ENCODE measurements at regions not wholly inside any gene's neighbourhood (a gene's known extent, or its start where the extent isn't known, plus 50 kb on each side); places are given as distances from the start of the nearest gene placed in this dataset.
"Not testable (repeated sequence)": the region's sequence is repeated elsewhere in the genome, so short reads cannot be mapped to it uniquely, and the experiment has no call there.

GRCh38 chr4:116197317-116197809, 888.0 kb downstream of the TRAM1L1 start:
- no peaks in the 10 kb centered on the region for H3K27me3 ChIP-seq (ENCODE audit: control insufficient read depth in 3 of 3, insufficient read depth in 3 of 3, low read depth in 1 of 3, low read length in 3 of 3)
- no peak overlapping the region for H3K4me2 ChIP-seq (ENCODE audit: insufficient read depth, low read length, poor library complexity, severe bottlenecking)
- H3K9me3 ChIP-seq (replicated peaks in 1 of 2; ENCODE audit: control insufficient read depth in 2 of 2, insufficient read depth in 1 of 2, low read depth in 1 of 2, low read length in 2 of 2) = no peaks in the 10 kb centered on the region
- no peak overlapping the region for H3K18ac ChIP-seq (ENCODE audit: low read length)
- no peak overlapping the region for H3K27ac ChIP-seq (replicated peaks; ENCODE audit: low read length)
- H2BK5ac ChIP-seq (ENCODE audit: low read length) = no peak overlapping the region
- H3K4me3 ChIP-seq (ENCODE audit: low read length in 2 of 2) = no peak overlapping the region
- no peak overlapping the region for H4K91ac ChIP-seq (ENCODE audit: low read depth, low read length, poor library complexity)
- H4K8ac ChIP-seq (ENCODE audit: low read depth, low read length) = no peak overlapping the region
- H3K23ac ChIP-seq (ENCODE audit: low read depth, low read length, poor library complexity) = no peak overlapping the region
- no peak overlapping the region for H3K14ac ChIP-seq (ENCODE audit: low read length)
- no peaks in the 10 kb centered on the region for H3K79me1 ChIP-seq (ENCODE audit: low read depth, low read length)
- no peak overlapping the region for H2BK12ac ChIP-seq (ENCODE audit: low read length)
- no CpG with 5 or more reads among the region's 3 CpGs for WGBS, 2 donors (ENCODE audit: extremely low coverage in 2 of 2, insufficient read length in 2 of 2, insufficient replicate concordance in 1 of 2)
- H2BK15ac ChIP-seq (ENCODE audit: low read length) = no peak overlapping the region
- H3K36me3 ChIP-seq (replicated peaks in 1 of 2; ENCODE audit: control insufficient read depth in 2 of 2, insufficient read depth in 2 of 2, low read length in 2 of 2) = no peaks in the 10 kb centered on the region
- no peak overlapping the region for H2AFZ ChIP-seq (ENCODE audit: low read length)
- H3K4me1 ChIP-seq (ENCODE audit: control insufficient read depth in 2 of 2, insufficient read depth in 1 of 2, low read depth in 1 of 2, low read length in 2 of 2) = no peaks in the 10 kb centered on the region
- H3K9ac ChIP-seq (ENCODE audit: low read depth, low read length, poor library complexity) = no peak overlapping the region
- H2AK5ac ChIP-seq (ENCODE audit: low read depth, low read length) = no peak overlapping the region
- no peak overlapping the region for H3K4ac ChIP-seq (ENCODE audit: low read length)
- H2BK120ac ChIP-seq (ENCODE audit: low read depth, low read length) = no peak overlapping the region
- no peak for DNase-seq (ENCODE audit: low spot score)

DNA sequence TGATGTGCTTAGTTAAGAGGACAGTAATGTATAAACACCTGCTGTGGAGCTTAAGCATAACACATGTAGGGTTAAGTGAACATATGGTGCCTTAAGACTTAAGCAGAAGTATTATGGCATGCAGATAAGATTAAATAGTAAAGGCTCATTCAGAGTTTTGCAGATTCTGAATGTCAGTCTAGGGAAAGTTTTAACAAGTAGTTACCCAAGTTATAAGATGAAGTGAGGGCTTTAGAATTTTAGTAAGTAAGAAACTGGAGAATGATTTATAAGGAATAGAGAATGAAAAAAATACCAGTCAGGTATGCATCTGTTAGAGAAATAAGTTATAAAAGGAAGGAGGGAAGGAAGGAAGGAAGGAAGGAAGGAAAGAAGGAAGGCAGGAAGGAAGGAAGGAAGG, 902.1 kb downstream of the TRAM1L1 start:
- Histone ChIP-seq H3K27ac (replicated peaks; ENCODE audit: low read length) (no peak overlapping the region), H3K4ac (ENCODE audit: low read length) (no peak overlapping the region), H3K36me3 (replicated peaks in 1 of 2; ENCODE audit: control insufficient read depth in 2 of 2, insufficient read depth in 2 of 2, low read length in 2 of 2) (no peaks in the 10 kb centered on the region), H3K9ac (ENCODE audit: low read depth, low read length, poor library complexity) (no peak overlapping the region), H2BK12ac (ENCODE audit: low read length) (no peak overlapping the region), H3K27me3 (ENCODE audit: control insufficient read depth in 3 of 3, insufficient read depth in 3 of 3, low read depth in 1 of 3, low read length in 3 of 3) (no peaks in the 10 kb centered on the region), H3K23ac (ENCODE audit: low read depth, low read length, poor library complexity) (no peak overlapping the region), H2AK5ac (ENCODE audit: low read depth, low read length) (no peak overlapping the region), H3K4me1 (ENCODE audit: control insufficient read depth in 2 of 2, insufficient read depth in 1 of 2, low read depth in 1 of 2, low read length in 2 of 2) (no peaks in the 10 kb centered on the region), H3K18ac (ENCODE audit: low read length) (no peak overlapping the region), H2BK5ac (ENCODE audit: low read length) (no peak overlapping the region), H3K4me2 (ENCODE audit: insufficient read depth, low read length, poor library complexity, severe bottlenecking) (no peak overlapping the region), H3K4me3 (ENCODE audit: low read length in 2 of 2) (no peak overlapping the region), H2AFZ (ENCODE audit: low read length) (no peak overlapping the region), H4K8ac (ENCODE audit: low read depth, low read length) (no peak overlapping the region), H3K14ac (ENCODE audit: low read length) (no peak overlapping the region), H2BK120ac (ENCODE audit: low read depth, low read length) (no peak overlapping the region), H2BK15ac (ENCODE audit: low read length) (no peak overlapping the region), H3K9me3 (replicated peaks in 1 of 2; ENCODE audit: control insufficient read depth in 2 of 2, insufficient read depth in 1 of 2, low read depth in 1 of 2, low read length in 2 of 2) (no peaks in the 10 kb centered on the region), H4K91ac (ENCODE audit: low read depth, low read length, poor library complexity) (no peak overlapping the region), H3K79me1 (ENCODE audit: low read depth, low read length) (no peaks in the 10 kb centered on the region)
- DNase-seq (ENCODE audit: low spot score) = no peak

GRCh38 chr4:116180157-116180601, 905.2 kb downstream of the TRAM1L1 start:
- Histone ChIP-seq H2BK120ac (ENCODE audit: low read depth, low read length) (no peak overlapping the region), H3K4me3 (ENCODE audit: low read length in 2 of 2) (no peak overlapping the region), H2BK12ac (ENCODE audit: low read length) (no peak overlapping the region), H3K9ac (ENCODE audit: low read depth, low read length, poor library complexity) (no peak overlapping the region), H3K4ac (ENCODE audit: low read length) (no peak overlapping the region), H4K8ac (ENCODE audit: low read depth, low read length) (no peak overlapping the region), H3K9me3 (replicated peaks in 1 of 2; ENCODE audit: control insufficient read depth in 2 of 2, insufficient read depth in 1 of 2, low read depth in 1 of 2, low read length in 2 of 2) (no peaks in the 10 kb centered on the region), H3K79me1 (ENCODE audit: low read depth, low read length) (no peaks in the 10 kb centered on the region), H3K27ac (replicated peaks; ENCODE audit: low read length) (no peak overlapping the region), H3K4me2 (ENCODE audit: insufficient read depth, low read length, poor library complexity, severe bottlenecking) (no peak overlapping the region), H3K18ac (ENCODE audit: low read length) (no peak overlapping the region), H3K36me3 (replicated peaks in 1 of 2; ENCODE audit: control insufficient read depth in 2 of 2, insufficient read depth in 2 of 2, low read length in 2 of 2) (no peaks in the 10 kb centered on the region), H2BK15ac (ENCODE audit: low read length) (no peak overlapping the region), H2AK5ac (ENCODE audit: low read depth, low read length) (no peak overlapping the region), H2AFZ (ENCODE audit: low read length) (peak overlapping the region; percentile 54), H3K23ac (ENCODE audit: low read depth, low read length, poor library complexity) (no peak overlapping the region), H2BK5ac (ENCODE audit: low read length) (no peak overlapping the region), H3K27me3 (ENCODE audit: control insufficient read depth in 3 of 3, insufficient read depth in 3 of 3, low read depth in 1 of 3, low read length in 3 of 3) (no peaks in the 10 kb centered on the region), H3K4me1 (ENCODE audit: control insufficient read depth in 2 of 2, insufficient read depth in 1 of 2, low read depth in 1 of 2, low read length in 2 of 2) (no peaks in the 10 kb centered on the region), H4K91ac (ENCODE audit: low read depth, low read length, poor library complexity) (no peak overlapping the region), H3K14ac (ENCODE audit: low read length) (no peak overlapping the region)
- peak; percentile 4 for DNase-seq (ENCODE audit: low spot score)
- no CpG with 5 or more reads among the region's 2 CpGs for WGBS, 2 donors (ENCODE audit: extremely low coverage in 2 of 2, insufficient read length in 2 of 2, insufficient replicate concordance in 1 of 2)

DNA sequence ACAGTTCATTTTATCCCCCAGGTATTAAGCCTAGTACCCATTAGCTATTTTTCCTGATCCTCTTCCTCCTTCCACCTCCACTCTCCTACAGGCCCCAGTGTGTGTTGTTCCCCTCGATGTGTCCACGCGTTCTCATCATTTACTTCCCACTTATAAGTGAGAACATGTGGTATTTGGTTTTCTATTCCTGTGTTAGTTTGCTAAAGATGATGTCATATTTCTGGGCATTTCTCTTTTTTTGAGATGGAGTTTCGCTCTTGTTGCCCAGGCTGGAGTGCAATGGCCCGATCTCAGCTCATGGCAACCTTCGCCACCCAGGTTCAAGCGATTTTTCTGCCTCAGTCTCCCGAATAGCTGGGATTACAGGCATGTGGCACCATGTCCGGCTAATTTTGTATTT, 934.0 kb downstream of the TRAM1L1 start:
- not testable (repeated sequence) for DNase-seq (ENCODE audit: low spot score); H3K4me1 ChIP-seq (ENCODE audit: control insufficient read depth in 2 of 2, insufficient read depth in 1 of 2, low read depth in 1 of 2, low read length in 2 of 2); H2BK15ac ChIP-seq (ENCODE audit: low read length); H3K14ac ChIP-seq (ENCODE audit: low read length); H3K9ac ChIP-seq (ENCODE audit: low read depth, low read length, poor library complexity); H2AFZ ChIP-seq (ENCODE audit: low read length); H3K4me2 ChIP-seq (ENCODE audit: insufficient read depth, low read length, poor library complexity, severe bottlenecking); H4K8ac ChIP-seq (ENCODE audit: low read depth, low read length); H3K36me3 ChIP-seq (replicated peaks in 1 of 2; ENCODE audit: control insufficient read depth in 2 of 2, insufficient read depth in 2 of 2, low read length in 2 of 2); H2BK12ac ChIP-seq (ENCODE audit: low read length); H4K91ac ChIP-seq (ENCODE audit: low read depth, low read length, poor library complexity); H2BK5ac ChIP-seq (ENCODE audit: low read length); H3K18ac ChIP-seq (ENCODE audit: low read length); H2AK5ac ChIP-seq (ENCODE audit: low read depth, low read length); H2BK120ac ChIP-seq (ENCODE audit: low read depth, low read length); H3K4ac ChIP-seq (ENCODE audit: low read length); H3K27ac ChIP-seq (replicated peaks; ENCODE audit: low read length); H3K23ac ChIP-seq (ENCODE audit: low read depth, low read length, poor library complexity); H3K79me1 ChIP-seq (ENCODE audit: low read depth, low read length); H3K4me3 ChIP-seq (ENCODE audit: low read length in 2 of 2); H3K9me3 ChIP-seq (replicated peaks in 1 of 2; ENCODE audit: control insufficient read depth in 2 of 2, insufficient read depth in 1 of 2, low read depth in 1 of 2, low read length in 2 of 2); H3K27me3 ChIP-seq (ENCODE audit: control insufficient read depth in 3 of 3, insufficient read depth in 3 of 3, low read depth in 1 of 3, low read length in 3 of 3)
- no CpG with 5 or more reads among the region's 9 CpGs for WGBS, 2 donors (ENCODE audit: extremely low coverage in 2 of 2, insufficient read length in 2 of 2, insufficient replicate concordance in 1 of 2)

Data from neuronal stem cell (in vitro differentiated cells).